PFSK-1 (cell line): ENCODE measurements at regions not wholly inside any gene's neighbourhood (a gene's known extent, or its start where the extent isn't known, plus 50 kb on each side); places are given as distances from the start of the nearest gene placed in this dataset.
A peak's percentile ranks its signal among the peaks of the same experiment; 100 is the strongest.

Experiments
- FOXP2 ChIP-seq: optimal IDR thresholded peaks from 2 replicates; pipeline ENCODE3; 2011; ENCODE audit warnings: borderline replicate concordance, control low read depth, inconsistent platforms; ENCODE audit not compliant: insufficient read depth; ENCODE audit errors: extremely low read length, extremely low read depth
- POLR2AphosphoS5 ChIP-seq: IDR thresholded peaks from 2 replicates; pipeline ENCODE4 v1.6.1; 2012; ENCODE audit warnings: low read depth, mild to moderate bottlenecking, control low read depth, low read length, moderate library complexity
- SIN3A ChIP-seq: IDR thresholded peaks from 2 replicates; pipeline ENCODE4 v1.6.1; 2012; ENCODE audit warnings: mild to moderate bottlenecking, low read length, moderate library complexity, borderline replicate concordance; ENCODE audit not compliant: insufficient read depth
- TAF1 ChIP-seq: IDR thresholded peaks from 2 replicates; pipeline ENCODE4 v1.6.1; 2012; ENCODE audit warnings: low read length, control low read depth, borderline replicate concordance; ENCODE audit not compliant: insufficient read depth
- TF ChIP-seq, protein P1 (sequence below), 2 experiments: IDR thresholded peaks; 2 replicates each; pipeline versions ENCODE4 v1.6.1 to v1.8.0; 2011 to 2012; ENCODE audit warnings: low read depth in 2 of 2, low read length in 2 of 2, control low read depth in 1 of 2, inconsistent platforms in 1 of 2, mild to moderate bottlenecking in 1 of 2, moderate library complexity in 1 of 2; ENCODE audit not compliant: insufficient read depth in 1 of 2

DNA sequence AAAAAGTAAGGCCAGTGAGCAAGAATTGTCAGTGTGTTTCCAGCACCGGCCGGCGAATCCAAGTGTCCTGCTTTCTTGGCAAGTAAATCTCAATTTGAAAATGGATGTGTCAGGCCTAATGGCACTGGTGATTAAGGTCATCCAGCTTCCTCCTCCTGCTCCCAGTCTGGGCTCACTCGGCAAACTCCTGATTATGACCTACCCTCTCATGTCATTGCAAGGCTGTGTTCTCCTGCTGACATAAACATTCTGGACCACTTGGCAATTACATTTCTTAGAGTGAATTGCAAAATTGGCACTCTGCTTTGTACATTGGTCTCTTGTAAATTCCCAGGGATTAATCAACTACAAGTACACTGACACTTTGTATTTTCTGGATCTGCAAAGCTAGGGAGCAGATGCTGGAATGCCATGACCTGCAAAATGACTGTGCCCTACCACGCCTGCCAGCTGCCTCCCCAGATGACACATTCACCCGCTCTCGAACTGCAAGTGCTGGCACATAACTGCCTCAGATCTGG is 473.8 kb downstream of the KIF20B start:
- TF ChIP-seq POLR2AphosphoS5 (no peak), FOXP2 (no peak), SIN3A (no peak), TAF1 (no peak)
- TF ChIP-seq, protein P1, sequence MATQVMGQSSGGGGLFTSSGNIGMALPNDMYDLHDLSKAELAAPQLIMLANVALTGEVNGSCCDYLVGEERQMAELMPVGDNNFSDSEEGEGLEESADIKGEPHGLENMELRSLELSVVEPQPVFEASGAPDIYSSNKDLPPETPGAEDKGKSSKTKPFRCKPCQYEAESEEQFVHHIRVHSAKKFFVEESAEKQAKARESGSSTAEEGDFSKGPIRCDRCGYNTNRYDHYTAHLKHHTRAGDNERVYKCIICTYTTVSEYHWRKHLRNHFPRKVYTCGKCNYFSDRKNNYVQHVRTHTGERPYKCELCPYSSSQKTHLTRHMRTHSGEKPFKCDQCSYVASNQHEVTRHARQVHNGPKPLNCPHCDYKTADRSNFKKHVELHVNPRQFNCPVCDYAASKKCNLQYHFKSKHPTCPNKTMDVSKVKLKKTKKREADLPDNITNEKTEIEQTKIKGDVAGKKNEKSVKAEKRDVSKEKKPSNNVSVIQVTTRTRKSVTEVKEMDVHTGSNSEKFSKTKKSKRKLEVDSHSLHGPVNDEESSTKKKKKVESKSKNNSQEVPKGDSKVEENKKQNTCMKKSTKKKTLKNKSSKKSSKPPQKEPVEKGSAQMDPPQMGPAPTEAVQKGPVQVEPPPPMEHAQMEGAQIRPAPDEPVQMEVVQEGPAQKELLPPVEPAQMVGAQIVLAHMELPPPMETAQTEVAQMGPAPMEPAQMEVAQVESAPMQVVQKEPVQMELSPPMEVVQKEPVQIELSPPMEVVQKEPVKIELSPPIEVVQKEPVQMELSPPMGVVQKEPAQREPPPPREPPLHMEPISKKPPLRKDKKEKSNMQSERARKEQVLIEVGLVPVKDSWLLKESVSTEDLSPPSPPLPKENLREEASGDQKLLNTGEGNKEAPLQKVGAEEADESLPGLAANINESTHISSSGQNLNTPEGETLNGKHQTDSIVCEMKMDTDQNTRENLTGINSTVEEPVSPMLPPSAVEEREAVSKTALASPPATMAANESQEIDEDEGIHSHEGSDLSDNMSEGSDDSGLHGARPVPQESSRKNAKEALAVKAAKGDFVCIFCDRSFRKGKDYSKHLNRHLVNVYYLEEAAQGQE (IDR thresholded peaks at IDR 0.05; ENCODE audit: insufficient read depth in 1 of 2, low read depth in 2 of 2, low read length in 2 of 2), result no peak

DNA sequence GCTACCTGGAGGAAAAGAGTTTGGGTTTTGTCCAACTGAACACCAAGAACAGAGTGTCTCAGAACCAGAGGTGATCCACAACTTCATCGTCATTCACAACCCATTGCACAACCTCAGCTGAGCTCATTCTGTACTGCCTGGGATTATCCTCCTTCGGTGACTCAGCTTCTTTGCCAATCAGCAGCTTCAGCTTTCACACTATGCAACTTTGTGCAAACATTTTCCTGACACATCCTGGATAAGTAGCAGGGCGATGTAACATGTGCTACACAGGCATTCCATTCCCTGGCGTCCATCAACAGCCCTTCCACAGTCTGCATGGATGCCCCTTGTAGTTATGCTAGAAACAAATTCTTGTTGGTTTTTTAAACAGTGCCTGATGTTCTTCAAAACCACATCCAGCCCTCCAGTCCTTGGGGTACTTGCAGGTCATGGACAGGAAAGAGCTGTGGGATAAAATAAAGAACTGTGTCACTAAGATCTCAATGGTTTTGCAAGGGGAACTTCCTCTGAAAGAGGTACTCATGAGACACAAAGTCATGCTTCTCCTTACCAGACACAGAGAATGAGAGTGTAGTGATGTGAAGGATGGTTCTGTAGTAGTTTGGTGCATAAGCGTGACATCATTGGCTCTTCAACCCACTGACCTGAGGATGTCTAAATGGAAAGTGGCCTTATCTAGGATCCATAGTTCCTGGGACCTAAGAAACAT is 478.5 kb downstream of the KIF20B start:
- TF ChIP-seq, protein P1 (IDR thresholded peaks at IDR 0.05; ENCODE audit: insufficient read depth in 1 of 2, low read depth in 2 of 2, low read length in 2 of 2), result no peak
- TF ChIP-seq FOXP2 (no peak), SIN3A (no peak), POLR2AphosphoS5 (no peak), TAF1 (no peak)

DNA sequence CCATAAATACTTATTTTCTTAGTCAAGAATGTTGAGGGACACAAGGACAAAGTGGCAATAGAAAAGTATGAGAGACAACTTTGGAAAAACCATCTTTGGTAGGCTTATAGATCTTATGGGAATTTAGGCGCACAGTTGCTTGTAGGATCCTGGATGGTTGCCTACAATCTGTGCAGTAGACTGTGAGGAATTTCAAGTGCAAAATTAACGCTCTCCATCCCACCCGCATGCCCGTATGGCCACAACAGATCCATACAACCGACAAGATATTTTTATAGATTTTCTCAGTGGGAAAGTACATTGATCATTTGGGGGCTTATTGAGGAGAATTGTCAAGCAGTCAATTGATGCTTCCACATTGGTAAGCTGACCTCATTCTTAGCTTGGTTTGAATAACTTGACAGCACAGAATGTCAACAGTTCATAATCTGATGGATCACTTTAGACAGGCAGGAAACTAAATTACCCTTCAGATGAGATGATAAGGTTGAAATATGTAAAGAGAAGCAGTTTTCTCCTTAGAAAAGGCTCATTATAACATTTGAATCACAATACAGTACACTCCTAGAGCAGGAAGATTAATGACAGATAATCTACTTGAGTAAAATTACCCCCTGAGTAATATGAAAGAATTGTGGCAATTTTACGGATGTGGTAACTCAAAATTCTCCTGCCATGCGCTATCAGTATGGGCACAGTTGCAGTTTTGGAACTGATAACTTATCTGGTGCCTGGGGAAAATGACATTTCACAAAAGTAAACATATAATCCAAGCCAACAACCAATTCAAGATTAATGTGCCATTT is 479.7 kb downstream of the KIF20B start:
- TF ChIP-seq TAF1 (peak; percentile 53; the same call in 1 of the 2 replicates), FOXP2 (no peak), SIN3A (0 out of 2 replicates have a peak, but pooled peaks have one; percentile 44)

DNA sequence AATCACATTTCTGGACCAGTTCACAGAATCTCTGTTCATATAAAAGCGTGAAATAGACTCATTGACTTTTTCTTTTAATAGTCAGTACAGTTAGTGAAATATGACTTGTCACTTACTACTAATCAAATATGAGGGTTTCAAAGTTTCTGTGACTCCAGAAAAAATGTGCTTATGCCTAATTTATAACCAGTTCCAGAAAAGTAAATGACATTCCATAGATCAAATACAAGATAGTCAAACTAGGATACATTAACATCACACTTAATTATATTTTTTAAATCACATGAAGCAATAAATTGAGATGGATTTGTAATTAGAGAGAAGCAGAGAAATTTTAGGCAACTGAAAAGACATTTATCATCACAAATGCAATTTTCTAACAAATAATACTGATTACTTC is 491.4 kb downstream of the KIF20B start:
- TF ChIP-seq, protein P1 (IDR thresholded peaks at IDR 0.05; ENCODE audit: insufficient read depth in 1 of 2, low read depth in 2 of 2, low read length in 2 of 2), result no peak
- TF ChIP-seq POLR2AphosphoS5, result no peak
- no peak for TF ChIP-seq SIN3A
- TF ChIP-seq TAF1, result no peak
- TF ChIP-seq FOXP2, result no peak

DNA sequence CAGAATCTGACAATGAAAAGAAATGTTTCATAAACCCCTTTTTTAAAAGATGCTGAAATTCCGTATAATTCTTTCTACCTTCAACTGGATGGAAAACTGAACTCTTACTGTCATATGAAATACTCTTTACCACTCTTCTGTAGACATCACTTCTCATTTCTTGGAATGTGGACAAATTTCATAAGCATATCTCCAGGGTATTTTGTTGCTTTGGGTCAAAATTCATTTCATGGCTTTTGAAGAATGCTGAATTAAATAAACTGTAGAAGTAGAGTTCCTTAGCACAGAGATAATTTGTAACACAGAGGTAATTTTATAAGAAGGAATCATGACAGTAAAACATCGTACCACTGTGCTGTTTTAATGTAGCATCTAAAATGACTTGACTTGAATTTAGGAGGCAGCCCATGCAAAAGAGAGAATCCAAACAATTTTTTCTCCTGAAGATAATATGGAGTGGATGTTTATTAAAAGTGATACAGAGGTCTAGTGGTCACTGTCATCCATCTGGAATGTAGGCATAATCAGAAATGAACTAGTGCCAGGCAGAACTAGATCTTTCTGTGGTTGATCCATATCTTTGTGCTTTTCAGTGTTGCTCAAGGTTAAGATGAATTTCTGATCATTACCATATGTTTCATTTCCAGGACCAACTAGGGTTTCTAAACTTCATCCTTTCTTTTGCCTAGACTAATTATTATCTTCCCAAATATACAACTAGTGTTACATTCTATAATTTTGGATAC is 492.0 kb downstream of the KIF20B start:
- TF ChIP-seq TAF1, result no peak
- no peak for TF ChIP-seq FOXP2
- no peak for TF ChIP-seq POLR2AphosphoS5
- TF ChIP-seq, protein P1 (IDR thresholded peaks at IDR 0.05; ENCODE audit: insufficient read depth in 1 of 2, low read depth in 2 of 2, low read length in 2 of 2), result no peak
- no peak for TF ChIP-seq SIN3A
